ENCODE measurements at regions not wholly inside any gene's neighbourhood (a gene's known extent, or its start where the extent isn't known, plus 50 kb on each side); places are given as distances from the start of the nearest gene placed in this dataset.
A peak's percentile ranks its signal among the peaks of the same experiment; 100 is the strongest.
"Not testable (repeated sequence)": the region's sequence is repeated elsewhere in the genome, so short reads cannot be mapped to it uniquely, and the experiment has no call there.

DNA sequence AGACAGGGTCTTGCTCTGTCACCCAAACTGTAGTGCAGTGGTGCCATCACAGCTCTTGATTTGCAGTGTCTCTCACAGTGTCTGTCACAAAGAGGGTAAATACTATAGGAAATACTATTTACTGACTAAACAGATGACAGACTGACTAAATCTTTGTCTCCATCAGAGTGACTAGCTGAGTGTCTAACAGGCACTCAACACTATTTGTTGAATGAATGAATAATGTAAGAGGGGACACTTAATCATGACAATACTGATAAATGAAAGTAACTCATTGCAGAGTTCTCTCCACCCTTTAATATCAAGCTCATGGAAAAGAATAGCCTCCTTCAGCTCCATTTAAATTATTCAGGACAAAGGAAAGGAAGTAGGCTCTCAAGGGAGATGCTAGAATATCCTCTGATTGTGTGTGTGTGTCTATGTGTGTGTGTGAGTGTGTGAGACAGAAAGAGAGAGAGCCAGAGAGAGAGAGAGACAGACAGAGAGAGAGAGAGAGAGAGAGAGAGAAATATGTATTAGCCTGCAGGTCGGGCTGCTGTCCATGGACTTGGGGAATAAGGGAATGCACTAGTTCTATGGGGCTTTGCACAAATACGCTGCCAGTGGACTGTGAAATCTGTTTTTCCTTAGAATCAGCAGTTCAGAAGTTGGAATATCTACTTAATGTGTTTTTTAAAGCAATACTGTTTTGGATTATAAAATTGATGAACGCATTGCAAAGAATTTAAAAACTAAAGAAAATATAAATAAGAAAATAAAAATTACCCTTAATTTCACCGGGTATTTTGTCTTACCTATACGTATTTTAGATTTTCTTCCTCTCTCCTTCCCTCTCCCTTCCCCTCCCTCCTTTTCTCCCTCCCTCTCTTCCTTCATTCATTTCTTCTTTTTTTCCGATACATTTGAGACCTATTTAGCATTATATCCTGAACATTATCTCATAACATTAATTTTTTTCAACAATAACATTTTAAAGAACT, 132.9 kb upstream of the LRIG1 start:
- DNase-seq: peak; percentile 5

DNA sequence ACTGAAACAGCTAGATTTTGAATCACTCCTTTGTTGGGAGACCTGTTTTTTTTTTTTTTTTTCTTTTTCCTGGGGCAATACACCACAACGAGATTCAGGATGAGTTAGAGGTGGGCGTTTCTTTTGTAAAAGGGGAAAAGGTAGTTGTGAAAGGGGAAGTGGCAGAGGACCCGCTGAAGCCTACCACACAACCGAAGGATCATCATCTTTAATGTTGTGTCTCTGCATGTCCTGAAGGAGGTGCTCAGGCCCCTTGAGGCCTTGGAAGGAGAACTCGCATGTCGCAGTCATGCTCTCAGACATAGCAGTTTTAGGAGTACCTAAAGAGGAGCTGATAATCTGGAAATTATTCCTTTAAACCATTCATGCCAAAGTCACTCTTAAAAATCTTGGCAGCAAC, 137.9 kb upstream of the LRIG1 start:
- DNase-seq: no peak

DNA sequence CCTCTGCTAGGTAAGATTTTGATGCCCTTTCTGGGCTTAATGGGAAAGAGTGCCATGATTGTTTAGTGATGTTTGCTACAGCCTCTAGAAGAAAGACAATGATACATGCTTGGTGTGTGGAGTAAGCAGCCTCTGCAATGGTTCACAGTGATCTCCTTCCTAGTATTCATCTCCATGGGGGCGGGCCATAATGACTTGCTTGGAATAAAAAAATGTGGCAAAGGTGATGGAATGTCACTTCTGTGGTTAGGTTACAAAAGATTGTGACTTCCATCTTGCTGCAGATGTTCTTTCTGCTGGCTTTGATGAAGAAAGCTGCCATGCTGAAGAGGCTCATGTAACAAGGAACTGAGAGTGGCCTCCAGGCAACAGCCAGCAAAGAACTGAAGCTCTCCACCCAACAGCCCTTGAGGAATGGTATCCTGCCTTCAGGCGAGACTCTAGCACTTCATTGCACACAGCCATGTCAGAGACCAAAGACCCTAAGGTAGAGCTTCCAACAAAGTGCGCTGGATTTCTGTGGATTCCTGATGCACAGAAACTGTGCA, 139.1 kb upstream of the LRIG1 start:
- DNase-seq: no peak

DNA sequence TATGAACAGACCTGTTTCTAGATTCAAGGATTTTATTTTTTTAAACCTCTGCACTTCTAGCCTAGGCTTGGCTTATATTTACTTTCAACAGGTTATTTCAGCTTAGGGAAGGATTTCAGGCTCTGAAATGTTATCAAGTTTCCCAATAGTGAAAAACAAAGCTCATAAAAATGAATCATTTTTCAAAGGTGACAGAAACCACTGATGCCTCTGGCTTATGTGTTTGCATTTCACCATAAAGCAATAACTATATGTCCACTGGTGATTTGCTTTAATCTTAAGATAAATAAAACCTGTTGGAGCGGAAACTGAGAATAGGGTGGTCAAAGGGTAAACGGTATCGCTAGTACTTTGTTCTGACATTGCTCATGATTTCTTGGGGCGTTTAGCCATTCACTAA, 141.2 kb upstream of the LRIG1 start:
- DNase-seq: no peak

DNA sequence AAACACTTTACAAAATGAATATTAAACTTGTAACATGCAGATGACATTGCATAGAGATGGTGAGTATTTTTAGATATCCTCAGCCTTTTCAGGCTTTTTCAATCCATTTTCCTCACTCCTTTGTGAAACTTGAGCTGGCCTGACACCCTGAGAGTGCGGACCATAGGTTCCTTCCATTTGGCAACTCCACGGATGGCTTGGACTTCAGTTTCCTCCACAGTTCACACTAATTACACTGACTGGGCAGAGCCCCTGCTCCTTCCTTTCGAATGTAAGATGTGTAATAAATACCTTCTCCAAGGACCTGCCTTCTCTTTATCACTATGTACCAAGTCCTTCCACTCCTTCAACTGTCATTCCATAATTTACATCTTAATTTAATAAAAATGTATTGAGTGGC, 141.7 kb upstream of the LRIG1 start:
- DNase-seq: no peak

DNA sequence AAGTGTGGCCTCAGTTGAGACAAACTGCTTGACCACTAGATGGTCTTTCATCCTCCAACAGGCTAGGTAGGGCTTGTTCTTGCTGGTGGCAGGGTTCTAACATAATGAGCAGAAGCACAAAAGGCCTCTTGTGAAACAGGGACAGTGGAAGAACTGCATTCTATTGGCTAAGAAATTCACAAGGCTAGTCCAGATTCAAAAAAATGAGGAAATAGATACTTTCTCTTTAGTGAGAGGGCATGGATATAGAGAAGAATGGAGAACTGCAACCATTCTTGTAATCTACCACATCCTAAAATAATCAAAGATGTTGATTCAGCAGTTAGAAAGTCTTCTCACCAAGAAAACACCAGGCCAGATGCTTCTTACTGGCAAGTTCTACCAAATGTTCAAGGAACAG, 143.7 kb upstream of the LRIG1 start:
- DNase-seq: no peak

DNA sequence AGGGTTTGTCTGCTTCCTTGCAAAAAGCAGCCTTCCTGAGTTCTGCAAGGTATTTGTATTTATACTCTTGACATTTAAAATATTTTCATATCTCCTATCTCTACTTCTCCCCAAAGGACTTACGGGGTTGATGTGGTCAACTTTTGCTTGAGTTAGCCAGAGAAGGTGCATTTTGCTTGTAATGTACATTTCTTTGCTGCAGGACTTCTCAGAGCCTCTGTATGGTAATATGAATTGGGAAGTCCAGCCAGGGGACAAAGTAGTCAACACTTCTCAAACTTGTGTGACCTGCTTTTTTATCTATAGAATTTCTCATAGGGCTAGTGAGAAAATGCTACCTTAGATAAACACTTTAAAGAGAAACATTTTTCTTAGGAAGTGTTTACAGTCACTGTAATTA, 148.2 kb upstream of the LRIG1 start:
- no peak for DNase-seq

DNA sequence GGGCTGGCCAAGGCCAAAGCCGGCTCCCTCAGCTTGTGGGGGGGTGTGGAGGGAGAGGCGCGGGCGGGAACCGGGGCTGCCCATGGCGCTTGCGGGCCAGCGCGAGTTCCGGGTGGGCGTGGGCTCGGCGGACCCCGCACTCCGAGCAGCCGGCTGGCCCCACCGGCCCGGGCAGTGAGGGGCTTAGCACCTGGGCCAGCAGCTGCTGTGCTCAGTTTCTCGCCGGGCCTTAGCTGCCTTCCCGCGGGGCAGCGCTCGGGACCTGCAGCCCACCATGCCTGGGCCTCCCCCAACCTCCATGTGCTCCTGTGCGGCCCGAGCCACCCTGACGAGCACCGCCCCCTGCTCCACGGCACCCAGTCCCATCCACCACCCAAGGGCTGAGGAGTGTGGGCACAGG, 150.7 kb upstream of the LRIG1 start:
- DNase-seq: not testable (repeated sequence)

DNA sequence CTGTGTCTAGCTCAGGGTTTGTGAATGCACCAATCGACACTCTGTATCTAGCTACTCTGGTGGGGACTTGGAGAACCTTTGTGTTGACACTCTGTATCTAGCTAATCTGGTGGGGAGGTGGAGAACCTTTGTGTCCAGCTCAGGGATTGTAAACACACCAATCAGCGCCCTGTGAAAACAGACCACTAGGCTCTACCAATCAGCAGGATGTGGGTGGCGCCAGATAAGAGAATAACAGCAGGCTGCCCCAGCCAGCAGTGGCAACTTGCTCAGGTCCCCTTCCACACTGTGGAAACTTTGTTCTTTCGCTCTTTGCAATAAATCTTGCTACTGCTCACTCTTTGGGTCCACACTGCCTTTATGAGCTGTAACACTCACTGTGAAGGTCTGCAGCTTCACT, 151.3 kb upstream of the LRIG1 start:
- not testable (repeated sequence) for DNase-seq

DNA sequence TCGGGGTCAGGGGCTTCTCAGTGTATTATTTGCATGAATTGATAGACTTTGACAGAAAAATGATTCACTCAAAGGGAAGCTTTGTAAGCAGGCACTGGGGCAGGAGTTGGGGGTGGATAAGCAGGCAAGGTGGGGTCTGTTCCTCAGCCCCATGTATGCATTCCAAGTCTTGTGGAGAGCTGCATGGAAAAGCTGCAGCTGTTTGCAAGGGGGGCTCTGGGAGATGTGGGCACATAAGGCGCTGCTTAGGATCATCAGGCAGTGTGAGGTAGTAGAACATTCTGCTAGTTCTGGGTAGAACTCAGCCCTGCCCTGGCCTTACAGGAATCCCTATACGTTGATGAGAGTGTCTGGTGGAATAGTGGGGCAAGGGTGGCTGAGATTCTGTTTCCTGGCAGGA, 154.2 kb upstream of the LRIG1 start:
- DNase-seq: no peak

DNA sequence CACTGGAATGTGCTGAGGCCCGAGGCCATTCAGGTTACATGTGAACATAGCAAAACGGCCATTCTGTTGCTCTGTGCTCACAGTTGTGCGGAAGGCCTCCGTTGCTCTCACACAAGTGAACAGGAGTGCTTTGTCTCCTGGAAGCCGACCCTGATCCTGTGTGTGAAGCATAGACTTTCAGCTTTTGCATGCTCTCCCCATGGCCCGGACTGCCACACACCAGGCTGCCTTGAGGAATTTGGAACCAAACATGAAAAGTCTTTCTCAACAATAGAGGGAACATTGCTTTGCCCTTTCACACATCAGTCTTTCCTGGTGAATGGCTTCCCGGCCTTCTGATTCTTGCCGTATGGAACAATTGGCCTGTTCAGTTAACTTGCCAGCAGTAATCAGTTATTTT, 154.8 kb upstream of the LRIG1 start:
- DNase-seq: no peak

DNA sequence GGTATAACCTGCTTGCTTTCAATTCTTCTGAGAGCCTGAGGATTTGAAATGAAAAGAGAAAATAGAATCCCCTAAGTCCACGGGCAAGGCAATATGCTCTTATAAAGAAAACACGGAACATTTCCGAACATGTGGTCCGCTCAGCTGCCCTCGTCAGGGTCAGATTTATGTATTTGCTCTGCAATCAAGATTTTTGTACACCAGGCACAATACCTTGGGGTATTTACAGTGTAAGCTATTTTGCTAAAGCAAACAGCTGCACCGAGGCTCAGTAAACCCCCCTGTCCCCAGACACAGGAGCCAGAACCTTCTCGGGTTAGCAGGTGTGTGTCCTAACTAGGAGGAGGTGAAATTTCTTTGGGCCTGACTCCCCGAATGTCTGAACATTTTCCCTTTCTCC, 155.8 kb upstream of the LRIG1 start:
- no peak for DNase-seq

DNA sequence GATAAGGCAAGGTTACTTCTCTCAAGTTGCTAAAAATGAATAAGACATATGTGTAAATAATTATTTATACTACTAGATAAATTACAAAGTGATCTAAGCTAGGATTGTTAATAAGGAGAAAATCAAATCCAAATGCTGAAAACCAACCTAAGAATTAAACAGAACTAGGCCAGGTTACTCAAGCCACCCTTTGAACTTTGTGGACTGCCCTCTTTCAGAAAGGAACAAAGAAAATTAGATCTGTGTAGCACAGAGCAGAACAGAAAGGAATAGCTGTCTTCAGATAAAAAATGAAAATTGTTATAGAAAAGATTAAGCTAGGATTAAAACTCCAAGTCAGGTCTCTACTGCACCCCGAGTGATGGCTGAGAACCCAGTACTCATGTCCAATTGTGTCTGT, 158.2 kb upstream of the LRIG1 start:
- DNase-seq: no peak

DNA sequence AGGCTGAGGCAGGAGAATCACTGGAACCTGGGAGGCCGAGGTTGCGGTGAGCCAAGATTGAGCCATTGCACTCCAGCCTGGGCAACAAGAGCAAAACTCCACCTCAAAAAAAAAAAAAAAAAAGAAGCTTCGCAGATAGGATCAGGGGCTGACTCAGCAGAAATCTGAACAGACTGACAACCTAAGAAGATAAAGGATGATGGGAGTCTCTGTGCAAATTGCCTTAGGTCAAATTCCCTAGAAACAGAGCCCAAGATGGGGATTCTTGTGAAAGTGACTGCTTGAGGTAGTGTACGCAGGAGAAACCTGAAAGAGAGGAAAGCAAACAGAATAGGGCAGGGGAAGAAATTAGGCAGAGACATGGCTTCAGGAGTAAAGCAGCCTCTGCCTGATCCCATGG, 160.8 kb upstream of the LRIG1 start:
- no peak for DNase-seq

DNA sequence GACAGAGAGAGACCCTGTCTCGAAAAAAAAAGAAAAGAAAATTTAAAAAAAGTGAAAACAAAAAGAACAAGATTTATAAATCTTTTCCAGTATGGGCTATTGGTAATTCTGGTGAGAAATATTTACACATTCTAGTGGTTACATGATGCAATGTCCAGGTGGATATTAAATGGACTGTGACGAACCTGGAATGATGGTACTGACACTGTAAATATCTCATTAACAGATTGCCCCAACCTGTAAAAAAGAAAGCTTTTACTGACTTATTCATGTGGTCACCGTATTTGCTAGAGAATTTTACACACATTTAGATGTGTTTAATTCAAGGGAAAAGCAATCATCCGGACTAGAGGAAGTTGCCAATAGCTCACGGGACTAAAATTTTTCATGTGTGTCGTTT, 162.1 kb upstream of the LRIG1 start:
- no peak for DNase-seq

DNA sequence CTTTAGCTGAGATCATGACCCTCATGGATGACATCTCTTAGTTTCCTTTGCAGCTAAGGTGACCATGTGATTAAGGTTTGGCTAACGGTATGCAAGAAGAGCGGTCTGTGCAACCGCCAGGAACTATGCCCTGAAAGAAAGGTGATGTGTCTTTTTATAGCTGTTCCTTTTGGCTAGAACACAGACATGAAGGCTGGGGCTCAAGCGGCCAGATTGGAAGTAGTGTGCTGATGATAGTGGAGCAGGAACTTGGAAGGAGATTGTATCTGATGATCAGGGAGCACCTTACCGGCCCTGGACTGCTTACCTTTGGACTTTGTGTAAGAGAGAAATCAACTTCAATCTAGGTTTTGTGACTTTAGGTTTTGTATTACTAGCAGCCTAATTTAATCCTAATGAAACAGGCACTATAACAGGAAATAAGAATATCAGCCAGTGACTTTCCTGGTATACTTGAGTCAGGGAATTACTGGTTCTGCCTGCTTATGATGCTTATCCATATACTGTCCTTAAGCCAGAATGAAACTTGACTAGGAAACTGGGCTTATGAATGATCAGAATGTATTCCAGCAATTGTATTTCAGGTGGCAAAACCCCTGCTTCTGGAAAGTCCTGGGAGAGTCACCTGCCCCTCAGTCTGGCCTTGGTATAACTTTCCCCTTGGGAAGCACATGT, 164.3 kb upstream of the LRIG1 start:
- DNase-seq: no peak

DNA sequence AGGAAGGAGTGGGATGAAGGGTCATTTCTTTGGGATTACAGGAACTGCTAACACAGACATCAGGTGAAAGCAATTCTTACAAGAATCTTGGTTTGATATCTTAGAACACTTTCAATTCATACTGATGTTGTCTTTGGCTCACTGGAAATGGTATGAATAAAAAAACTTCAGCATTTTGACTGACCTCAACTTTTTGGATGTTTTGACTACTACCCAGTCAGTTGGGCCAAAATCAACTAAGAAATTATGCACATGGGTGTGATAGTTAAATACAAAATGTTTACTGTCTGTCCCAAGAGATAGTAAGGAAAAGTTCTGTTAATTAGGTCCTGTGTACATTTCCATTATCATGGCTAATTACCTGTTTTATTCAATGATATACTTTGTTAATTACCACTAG, 165.5 kb upstream of the LRIG1 start:
- no peak for DNase-seq

DNA sequence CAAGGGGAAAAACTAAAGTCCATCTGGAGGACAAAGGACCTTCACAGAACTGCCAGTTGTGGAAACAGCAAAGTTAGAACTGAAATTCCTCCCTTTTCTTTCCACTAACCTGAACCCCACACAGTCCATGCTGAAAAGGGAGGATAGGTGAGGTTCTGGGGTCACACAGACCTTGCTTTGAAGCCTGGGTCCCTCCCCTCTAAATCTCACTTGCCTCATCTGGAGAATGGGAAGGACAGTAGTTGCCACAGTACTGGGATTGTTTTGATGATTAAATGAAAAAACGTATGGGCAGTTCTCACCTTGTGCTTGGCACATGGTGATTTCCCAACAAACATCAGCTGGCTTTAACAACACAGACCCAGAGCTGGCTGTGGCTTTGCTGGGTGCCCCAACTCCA, 166.4 kb upstream of the LRIG1 start:
- no peak for DNase-seq

DNA sequence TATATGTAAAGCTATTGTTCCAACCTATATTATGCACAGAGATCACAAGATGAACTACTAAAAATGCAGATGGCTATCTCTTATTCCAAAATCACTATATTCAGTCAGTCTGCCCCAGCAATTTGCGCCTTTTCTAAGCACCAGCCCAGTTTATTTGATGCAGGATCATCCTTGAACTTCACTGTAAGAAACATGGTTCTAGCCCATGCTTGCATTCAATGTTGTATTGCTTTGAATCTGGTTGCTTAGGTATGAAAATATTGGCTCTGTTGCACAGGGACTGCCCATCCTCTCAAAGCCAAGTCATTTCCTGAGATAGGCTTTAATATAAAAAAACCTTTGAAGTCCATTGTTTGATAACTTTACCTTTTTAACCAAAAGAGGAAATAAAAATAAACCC, 170.5 kb upstream of the LRIG1 start:
- DNase-seq: no peak

DNA sequence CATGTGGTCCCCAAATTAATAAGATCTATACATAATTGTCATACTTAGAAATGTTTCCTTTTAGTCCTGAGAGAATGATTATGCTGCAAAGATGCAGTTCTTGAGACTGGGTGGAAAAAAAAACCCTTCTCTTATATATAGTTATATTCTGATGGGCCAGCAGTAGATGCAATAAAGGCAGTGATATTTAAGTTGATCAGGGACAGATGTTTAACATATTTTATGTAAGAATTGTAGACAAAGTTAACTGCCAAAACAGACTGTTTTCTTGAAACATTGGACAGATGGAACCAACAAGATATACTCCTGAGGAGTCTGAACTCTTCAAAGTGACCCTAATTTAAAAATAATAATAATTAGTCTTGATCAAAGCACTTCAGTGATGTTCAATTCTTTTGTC, 172.0 kb upstream of the LRIG1 start:
- no peak for DNase-seq

DNA sequence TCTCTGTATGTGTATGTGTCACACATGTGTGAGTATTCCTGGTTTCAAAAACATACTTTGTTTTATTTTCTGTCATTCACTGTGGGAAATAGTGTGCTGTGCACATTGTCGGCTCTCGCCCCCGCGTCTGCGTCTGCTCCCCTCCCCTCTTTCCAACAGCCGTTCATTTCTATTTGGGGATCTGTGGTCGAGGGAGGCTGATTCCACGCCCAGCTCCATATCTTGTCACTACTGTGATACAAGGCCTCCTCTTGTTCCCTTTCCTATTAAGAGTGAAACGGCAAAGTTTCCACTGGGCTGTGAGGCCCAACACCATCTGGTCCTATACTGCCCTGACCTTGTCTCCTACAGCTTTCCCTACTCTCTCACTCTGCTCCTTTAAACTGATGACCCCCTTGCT, 172.5 kb upstream of the LRIG1 start:
- DNase-seq: no peak

DNA sequence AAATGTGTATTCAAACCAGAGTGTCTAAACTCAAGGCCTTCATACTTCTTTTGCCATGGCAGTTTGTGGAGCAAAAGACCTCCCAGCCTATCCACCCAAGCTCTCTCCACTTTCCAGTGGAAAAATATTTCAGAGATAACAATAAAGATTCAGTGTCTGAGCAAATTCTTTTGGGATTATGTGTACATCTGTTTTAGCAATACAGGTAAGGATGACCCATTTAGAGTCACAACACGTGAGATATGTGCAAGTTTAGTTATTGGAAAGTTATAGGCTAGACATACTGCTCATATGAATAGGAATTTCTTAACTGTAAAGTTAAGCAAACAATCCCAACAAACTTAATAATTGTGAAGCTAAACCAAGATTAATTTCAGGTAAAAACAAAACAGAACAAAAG, 174.5 kb upstream of the LRIG1 start:
- DNase-seq: no peak

DNA sequence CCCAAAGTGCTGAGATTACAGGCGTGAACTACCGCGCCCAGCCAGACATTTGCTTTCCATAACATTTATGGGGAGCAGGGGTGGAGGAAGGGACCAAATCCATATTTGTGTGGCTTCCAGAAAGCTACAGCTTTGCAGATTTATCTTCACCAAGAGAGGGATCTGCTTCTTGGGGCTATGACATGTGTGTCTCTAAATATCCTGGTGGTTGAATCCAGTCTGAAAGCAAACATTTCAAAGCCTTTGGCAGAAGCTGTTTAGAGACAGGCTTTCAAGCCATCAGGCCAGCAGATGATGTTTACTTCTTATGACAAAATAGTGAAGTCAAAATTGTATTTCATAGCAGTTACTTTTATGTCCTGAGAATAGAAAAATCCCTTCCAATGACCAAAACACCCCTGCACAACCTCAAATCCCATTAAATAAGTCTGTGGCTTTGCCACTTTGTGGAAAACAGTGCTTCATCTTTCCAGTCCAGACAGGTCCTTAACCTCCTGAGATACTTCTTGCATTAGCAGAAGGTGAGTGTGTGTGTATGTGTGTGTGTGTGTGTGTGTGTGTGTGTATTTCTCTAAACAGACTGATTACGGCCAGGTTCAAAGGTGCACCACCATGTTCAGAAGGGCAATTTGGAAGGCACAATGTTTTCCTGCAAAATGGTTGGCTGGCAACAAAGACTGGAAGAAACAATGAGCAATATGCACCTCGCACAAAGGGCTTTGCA, 191.4 kb upstream of the LRIG1 start:
- no peak for DNase-seq

DNA sequence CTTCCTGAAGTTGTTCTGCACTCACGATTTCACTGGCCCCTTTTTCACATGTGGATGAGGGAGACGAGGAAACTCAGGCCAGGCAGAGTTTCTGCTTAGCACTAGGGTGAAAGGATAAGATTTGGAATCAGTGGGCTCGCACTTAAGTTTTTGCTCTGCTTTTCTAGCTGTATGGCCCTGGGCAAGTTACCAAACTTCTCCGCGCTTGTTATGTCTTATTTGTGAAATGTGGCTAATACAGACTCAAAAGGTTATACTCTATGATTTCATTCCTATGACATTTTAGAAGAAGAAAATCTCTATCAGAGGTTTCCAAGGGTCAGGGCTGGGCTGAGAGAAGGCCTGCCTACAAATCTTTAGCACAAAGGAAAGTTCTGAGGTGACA, 191.9 kb upstream of the LRIG1 start:
- DNase-seq: no peak
